Stimulated activated CD4-positive, alpha-beta T cell treated with anti-CD3 and anti-CD28 coated beads, Interleukin-1b, Interleukin-23, amount 100 ng/mL, for 4 hours (primary cell): ENCODE measurements at regions not wholly inside any gene's neighbourhood (a gene's known extent, or its start where the extent isn't known, plus 50 kb on each side); places are given as distances from the start of the nearest gene placed in this dataset.
"Not testable (repeated sequence)": the region's sequence is repeated elsewhere in the genome, so short reads cannot be mapped to it uniquely, and the experiment has no call there.

Experiments used
- DNase-seq, 2 donors: peaks; one replicate each; pipeline ENCODE4 v3.0.0-alpha.2; 2020; ENCODE audit warnings: low read depth in 2 of 2

DNA sequence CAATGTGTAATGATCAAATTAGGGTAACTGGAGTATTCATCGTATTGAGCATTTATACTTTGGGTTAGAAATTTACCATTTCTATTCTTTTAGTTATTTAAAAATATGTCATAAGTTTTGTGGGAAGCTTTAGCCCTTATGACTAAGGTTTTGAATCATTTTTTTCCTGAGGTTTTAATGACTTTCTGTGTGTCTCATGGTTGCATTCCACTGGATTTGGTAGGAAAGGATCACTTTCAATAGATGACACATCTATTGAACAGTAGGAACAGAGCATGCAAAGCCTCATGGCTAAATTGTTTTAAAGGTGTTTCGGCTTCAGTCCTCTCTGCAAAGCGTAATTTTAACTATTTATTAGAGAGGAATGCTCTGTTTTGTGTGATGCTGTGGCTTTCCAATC is 512.4 kb upstream of the CHD1 start:
- no peak for DNase-seq

DNA sequence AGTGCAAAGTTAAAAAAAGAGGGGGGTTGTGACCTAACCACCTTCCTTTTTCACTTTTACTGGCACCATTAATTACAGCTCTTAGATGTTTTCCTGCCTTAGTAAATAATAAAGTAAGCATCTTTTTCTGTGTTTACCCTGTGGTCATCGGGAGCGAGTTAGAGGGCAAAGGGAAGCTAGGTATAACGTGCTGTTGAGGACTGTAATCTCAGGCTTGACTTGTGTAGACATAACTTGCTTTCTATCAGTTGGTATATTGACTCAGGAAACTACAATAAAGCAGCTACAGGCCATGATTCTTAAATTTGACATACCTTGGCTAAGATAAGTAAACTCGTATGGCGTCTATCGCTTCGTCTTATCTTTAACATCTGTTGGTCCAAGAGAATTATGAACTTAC is 509.8 kb upstream of the CHD1 start:
- DNase-seq, result no peak

DNA sequence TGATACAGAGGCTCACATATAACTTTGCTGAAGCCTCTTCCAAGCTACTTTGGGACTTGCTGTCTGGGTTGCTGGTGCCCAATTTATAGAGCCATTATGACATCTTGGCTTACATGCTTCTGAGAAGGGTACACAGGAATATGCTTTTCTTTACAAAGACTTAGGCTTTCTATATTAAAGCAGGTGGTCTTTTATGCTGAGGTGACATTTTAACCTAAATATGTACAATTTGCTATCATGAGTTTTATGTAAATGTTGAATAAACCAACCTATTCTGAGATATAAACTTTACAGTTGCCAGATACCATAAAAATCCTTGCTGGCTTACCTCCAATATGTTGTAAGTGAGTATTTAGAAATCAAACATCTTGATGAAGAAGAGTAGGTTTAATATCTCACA is 509.2 kb upstream of the CHD1 start:
- DNase-seq, result no peak

DNA sequence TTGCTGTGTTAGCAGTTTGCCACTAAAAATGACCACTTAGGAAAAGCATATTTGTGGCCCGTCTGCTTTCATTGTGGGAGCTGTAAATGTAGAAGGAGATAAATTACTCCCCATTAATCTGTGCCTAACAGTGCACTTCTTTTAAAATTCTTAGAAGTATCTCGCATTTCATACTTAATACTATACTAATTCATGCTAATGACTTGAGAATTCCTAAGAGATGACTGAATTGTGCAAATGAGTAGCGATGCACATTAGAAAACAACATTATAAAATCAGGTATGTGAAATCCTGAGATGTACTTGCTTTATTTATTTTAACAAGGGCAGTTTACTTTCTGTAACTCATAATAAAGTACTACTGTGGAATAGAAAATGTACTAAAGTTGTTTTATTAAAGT is 494.6 kb upstream of the CHD1 start:
- DNase-seq, result not testable (repeated sequence)

DNA sequence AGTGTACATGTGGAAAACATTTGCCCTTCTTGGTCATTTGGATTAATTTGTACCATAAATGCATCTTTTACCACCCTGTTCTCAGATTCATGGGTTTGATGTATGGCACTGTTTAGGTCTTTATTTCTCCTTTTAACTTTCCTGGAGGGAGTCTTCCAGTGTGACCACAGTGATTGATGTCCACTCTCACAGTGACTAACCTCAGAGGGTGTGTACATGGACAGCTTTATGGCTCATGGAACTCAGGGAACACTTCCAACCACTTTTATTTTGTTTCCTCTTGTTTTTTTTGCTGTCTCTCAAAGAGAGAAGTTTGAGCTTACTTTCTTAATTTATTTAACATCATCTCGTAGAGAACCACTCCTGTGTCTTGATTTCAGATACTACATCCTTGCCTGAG is 489.8 kb upstream of the CHD1 start:
- not testable (repeated sequence) for DNase-seq

DNA sequence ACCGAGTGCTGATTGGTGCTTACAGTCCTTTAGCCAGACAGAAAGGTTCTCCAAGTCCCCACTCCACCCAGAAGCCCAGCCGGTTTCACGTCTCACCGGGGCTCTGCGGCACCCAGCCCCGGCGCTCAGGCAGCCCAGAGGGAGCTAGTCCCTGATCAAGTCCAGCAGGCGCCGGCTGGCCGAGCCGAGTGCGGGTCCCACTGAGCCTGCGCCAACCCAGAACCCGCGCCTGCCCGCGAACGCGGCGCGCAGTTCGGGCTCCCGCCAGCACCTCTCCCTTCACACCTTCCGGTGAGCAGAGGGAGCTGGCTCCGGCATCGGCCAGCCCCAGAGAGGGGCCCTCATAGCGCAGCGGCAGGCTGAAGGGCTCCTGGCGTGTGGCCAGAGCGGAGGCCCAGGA is 481.6 kb upstream of the CHD1 start:
- not testable (repeated sequence) for DNase-seq

DNA sequence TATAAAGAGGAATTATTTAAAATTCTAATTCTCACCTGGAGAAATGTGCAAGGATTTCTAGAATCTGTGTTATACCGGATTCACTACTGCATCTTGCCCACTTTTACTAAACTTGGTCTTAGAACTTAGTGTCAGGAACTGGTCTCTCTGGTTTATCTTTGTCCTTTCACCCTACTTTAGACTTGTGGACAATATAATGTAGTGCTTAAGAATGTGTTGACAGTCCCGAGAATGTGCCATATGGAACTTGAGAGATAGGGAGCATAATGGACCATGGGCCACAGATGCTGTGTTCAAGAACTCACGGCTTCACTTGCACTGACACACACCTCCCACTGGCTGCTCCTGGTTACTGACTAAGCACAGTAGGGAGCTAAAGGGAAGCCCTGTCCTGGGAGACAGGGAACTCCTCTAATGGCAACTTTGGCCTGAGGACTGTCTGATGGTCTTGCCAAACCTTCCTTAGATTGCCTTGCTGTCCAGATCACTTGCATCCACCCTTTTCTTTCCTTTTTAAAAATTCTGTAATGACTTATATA is 476.0 kb upstream of the CHD1 start:
- not testable (repeated sequence) for DNase-seq

DNA sequence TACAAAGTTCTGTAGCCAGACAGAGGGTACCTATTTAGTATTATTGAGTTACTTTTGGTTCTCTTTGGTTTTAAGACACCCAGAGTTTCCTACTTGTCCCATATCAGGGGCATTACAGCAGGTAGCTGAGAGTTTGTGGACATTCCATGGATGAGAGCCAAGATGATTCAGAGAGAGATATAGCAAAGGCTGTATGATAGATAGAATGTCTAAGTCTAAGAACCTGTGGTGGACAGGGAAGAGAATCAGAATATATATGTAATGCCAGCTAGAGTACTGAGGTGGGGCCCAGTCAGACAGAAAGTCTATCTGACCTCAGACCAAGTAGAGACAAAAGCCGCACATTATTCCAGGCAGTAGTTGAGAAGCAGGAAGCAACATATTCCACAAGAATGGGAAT is 471.8 kb upstream of the CHD1 start:
- not testable (repeated sequence) for DNase-seq

DNA sequence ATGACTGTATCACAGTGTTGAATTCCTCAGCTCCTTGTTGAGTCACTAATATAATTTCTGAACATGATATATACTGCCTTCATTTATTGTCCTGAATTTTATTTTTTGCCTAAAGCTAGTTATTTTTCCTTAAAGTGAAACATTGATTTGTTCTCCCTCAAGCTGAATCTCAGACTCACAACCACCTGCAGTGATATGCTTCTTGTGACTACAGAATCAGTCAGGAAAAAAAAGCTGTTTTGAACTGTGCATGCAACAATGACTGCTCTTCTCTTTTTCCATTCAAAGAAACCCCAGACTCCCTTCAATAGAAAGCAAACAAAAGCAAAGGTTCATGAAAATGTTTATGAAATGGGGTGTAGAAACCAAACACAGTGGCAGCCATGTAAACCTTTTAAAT is 470.2 kb upstream of the CHD1 start:
- no peak for DNase-seq

DNA sequence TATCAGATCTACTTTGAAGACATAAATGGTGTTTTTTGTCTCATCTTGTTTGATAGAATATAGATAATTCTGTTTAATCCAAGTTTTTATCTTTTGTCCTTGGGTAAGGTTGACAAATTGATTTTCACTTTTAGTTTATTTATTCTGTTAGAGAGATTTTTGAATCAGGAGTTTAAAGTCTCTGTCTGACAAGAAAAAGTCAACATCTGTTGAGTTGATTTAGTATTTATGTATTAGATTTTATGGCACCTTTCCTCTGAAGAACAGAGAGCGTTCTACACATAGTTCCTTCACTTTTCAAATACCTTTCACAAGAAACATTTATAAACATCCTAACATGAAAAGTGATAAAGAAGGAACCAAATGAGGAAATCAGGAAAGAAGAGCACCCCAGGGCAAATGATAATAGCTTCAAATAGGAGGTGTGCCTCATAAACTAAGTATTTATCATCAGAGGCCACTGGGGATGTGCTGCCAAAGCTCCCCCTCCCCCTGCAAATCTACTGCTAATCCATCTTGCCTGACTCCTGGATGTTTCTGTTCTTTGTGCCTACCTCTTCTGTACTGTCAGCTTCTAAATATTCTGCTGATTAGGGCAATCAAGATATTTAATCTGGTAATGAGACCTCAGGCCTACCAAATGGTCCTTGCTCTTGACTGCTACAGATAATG is 457.7 kb upstream of the CHD1 start:
- no peak for DNase-seq

DNA sequence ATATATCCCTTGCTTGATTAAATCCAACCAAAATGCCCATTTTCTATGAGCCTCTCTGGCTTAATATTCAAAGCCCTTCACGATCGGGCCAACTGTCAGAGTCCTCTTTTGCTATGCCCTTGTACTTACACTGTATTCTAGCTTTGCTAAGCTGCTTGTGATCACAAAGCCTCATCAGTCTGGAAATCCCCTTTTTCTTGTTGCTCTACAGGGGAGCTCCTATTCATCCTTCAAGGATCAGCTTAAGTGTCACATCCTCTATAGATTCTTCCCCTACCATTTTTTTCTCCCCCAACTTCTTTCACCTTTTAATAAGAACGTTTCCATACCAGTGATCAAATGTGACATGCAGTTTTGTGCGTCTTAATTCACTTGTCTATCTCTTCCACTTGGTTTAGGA is 450.4 kb upstream of the CHD1 start:
- no peak for DNase-seq

DNA sequence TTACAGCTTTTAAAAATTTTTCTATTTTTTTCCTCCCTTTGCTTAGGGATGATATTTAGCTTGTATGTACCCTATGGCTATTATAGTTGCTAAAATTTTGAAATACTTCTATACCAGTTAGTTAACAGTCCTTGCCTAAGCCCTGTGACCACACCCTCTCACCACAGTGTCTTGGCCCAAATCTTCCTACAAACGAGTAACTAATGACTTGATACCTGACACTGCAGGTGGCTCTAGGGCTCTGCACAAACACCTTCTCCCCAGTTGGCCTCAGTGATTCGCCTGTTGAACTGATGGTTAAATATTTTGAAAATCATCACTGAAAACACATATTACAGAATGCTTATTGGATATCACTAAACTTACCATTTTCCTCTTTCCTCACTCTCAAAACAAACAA is 449.6 kb upstream of the CHD1 start:
- DNase-seq, result no peak

DNA sequence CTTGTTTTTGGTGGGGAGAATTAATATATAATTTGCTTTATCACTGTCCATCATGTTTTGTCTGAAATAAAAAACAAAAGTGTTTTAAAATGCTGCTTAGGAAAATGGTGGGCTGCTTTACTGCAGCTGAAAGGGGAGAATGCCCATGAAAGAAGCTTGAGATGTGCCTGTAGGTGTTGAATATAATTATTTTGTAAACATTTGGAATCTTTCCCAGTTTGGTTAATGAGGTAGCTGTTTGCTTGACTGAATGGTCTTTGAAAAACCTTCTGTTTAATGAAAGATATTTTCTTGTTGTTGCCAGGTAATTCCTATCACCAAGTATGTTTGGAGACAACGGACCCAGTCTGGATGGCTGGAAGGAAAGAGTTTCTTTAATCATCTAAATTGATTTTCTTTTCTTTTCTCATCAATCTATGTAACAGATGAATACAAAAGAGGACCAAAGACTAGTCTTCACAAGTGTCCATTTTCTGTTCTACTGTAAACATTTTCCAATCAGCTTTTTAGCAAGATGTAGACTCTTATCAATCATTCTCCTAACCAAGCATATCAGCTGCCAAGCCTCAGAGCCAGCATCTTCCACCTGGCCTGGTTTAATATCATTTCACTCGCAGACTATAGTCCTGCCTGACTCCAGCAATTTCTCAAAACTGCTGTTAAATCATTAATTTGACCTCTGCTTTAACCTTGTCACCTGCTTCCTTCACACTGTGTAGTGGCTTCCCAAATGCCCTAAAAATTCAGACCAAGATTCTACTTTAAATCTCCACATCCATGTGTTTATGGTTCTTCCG is 441.2 kb upstream of the CHD1 start:
- no peak for DNase-seq

DNA sequence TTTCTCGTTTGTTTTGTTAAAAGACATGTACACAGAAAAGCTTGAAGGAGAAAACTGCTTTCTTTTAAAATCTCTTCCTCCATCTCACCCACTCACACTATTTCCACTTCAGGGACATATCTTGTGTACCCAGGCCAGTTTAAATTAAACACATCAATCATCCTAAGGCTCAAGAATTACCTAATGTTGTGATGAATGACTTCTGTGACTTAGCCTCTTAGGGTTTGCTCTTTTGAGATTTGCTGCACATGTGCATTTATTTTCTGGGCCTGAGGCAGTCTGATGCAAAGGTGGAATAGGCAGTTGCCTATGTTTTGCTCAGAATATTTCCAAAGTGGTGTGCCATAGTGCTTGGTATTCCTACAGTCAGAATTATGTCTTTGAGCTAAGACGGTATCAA is 439.9 kb upstream of the CHD1 start:
- no peak for DNase-seq

DNA sequence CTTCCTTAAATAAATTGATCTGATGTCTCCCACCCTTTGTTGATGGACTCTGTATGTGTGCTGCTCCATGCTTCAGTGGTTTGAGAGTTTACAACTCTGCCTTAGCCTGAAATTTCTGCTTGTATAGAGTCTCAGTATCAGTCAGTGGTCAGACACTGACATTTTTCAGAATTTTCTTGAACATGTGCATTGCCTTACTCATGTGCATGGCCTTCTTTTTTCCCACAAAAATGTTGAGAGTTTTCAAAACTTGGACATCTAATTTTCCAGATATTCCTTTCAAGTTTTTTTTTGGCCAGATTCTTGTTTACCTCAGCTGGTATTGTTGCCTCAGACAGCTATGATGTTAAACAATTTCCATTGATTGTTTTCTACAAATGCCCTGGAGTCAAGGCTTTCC is 427.1 kb upstream of the CHD1 start:
- no peak for DNase-seq

DNA sequence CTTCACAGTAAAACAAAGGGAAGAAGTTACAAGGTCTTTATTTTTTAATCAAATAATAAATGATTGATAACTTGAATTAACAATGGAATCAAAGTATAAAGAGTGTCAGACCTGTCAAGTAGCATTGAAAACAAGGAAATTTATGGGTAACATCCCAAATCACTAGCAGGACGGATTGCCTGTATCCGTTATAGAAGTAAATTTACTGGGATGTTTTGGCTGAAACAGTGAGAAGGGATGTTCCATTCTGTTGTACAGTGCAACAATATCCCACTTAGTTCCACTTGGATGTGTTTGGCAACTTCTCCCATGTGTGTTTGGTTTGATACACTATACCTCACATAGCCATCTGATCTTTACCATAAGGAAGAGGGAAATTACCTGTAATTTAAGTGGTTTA is 421.0 kb upstream of the CHD1 start:
- no peak for DNase-seq

DNA sequence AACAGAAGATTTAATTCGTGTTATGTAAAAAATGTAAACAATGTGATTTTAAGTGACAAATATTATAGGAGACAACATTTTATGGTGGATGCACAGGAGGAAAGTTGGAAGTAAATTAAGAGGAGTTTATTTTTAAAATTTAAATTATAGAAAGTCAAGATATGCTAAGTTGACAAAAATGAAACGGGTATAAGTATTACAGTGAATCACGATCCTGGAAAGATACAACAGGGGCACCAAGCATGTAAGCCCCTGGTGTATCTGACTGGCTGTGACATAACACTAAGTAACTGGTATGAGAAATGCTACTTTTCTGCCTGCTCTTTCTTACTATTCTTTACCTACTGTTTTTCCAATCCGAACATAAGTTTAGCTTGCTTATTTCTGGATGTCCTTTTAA is 419.8 kb upstream of the CHD1 start:
- no peak for DNase-seq

DNA sequence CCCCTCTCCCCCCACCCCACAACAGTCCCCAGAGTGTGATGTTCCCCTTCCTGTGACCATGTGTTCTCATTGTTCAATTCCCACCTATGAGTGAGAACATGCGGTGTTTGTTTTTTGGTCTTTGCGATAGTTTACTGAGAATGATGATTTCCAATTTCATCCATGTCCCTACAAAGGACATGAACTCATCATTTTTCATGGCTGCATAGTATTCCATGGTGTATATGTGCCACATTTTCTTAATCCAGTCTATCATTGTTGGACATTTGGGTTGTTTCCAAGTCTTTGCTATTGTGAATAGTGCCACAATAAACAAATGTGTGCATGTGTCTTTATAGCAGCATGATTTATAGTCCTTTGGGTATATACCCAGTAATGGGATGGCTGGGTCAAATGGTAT is 411.0 kb upstream of the CHD1 start:
- not testable (repeated sequence) for DNase-seq

DNA sequence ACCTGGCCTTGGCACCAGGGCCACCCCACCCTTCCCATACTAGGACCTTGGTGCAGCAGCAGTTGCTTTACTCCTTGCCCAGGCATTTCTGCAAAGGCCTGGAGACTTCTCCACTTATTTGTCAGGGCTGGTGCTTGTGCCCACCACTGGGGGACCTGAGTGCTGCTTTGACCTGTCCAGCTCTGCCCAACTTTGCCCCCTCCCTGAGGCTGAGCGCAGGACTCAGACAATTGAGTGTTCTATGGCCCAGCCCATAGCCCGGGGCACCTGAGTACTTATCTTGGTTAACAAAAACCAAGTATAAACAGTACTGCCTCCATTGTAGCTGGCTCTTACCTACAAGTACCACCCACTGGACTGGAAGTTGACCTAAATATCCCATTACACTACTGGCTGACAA is 406.1 kb upstream of the CHD1 start:
- no peak for DNase-seq

DNA sequence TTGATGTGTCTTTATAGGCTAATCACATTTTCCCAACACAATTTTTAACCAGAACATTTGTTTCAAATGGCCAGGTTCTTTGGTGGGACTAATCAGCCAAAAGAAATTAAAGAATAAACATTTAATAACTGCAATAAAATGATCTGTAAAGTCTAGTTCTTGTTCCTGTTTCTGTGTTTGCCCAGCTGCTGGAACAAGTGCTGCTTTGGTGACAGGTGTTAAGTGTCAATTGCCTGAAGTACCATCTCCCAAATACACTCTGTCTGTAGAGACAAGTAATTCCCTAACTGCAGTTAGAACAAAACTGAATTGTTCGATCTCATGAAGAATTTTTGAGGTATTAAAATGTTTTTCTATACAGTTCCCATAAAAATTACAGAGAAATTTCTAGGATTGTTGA is 402.3 kb upstream of the CHD1 start:
- DNase-seq, result no peak

DNA sequence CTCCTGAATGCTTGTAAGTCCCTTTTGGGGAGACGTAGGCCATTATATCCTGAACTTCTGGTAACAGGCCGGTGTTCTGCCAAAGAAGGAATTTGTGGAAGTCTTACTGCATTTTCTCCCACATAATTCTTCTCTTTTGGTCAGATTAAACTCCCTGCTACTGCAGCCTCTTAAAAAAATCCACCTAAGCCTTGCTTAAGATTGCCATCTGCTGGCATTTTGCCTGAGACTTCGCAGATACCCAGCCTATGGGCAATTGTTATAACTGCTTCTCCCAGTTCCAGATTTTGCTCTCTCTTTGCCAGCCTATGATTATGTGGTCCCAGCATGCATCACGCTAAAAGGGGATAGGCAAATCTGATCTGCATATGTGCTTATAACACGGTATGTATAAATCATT is 391.6 kb upstream of the CHD1 start:
- no peak for DNase-seq

DNA sequence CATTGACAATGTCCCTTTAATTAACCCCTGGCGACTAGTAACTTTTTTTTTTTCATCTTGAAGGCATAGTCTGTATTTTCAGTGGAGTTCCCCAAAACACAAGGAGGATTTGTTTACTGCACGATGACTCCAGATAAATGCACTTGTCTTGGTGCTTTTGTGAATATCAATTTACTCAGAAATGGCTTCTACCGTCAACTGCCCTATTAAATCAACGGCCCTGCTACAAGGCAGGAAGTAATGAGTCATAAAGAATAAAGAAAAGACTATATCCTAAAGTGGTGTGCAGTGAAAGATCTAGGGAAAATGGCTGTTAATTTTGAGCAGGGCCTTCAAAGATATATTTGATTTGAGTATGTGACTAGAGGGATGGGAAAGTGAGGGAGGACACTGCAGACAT is 388.3 kb upstream of the CHD1 start:
- DNase-seq, result no peak

DNA sequence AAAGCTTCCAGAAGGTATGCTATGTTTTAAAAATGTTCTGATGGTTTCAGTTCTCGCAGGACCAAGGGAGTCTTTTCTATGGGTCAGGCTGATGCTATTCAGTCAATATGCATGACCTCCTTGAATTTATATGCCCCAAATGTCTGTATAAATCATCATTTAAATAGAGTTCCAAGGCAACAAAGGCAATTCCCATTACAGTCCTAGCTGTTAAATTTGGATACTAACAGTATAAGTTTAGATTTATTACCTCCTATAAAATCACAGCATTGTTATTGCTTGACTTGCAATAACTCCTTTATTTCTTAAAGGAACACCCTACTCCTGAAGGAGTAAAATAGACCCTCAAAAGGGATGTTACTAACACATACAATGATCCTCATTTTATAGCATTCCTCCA is 387.7 kb upstream of the CHD1 start:
- no peak for DNase-seq
